ENCODE measurements at regions not wholly inside any gene's neighbourhood (a gene's known extent, or its start where the extent isn't known, plus 50 kb on each side); places are given as distances from the start of the nearest gene placed in this dataset.

- no peak for TF ChIP-seq CTCF (IDR thresholded peaks at IDR 0.05)
- WGBS, 3 donors = 52 to 78% (median 59%) methylated on average over 1 of the region's 1 CpG
- DNase-seq = no peak
- Histone ChIP-seq H3K36me3 (ENCODE audit: insufficient read depth in 1 of 2, low read depth in 1 of 2) (no peaks in the 10 kb centered on the region), H3K27ac (no peak overlapping the region), H3K4me1 (no peaks in the 10 kb centered on the region), H3K27me3 (ENCODE audit: insufficient read depth in 3 of 3, low read length in 2 of 3) (no peaks in the 10 kb centered on the region), H3K4me3 (no peak overlapping the region), H3K9me3 (no peaks in the 10 kb centered on the region)
- intact Hi-C loops (cut with DNase I) = no loop called here
- no peak for ATAC-seq
These were observed 275.9 kb upstream of the HAND2 start for GRCh38 chr4:173805884-173806283.

- DNase-seq (no peak), ATAC-seq (no peak)
- intact Hi-C loops (cut with DNase I) = no loop called here
- Histone ChIP-seq H3K4me1 (no peaks in the 10 kb centered on the region), H3K36me3 (ENCODE audit: insufficient read depth in 1 of 2, low read depth in 1 of 2) (no peaks in the 10 kb centered on the region), H3K9me3 (no peaks in the 10 kb centered on the region), H3K4me3 (no peak overlapping the region), H3K27ac (no peak overlapping the region), H3K27me3 (ENCODE audit: insufficient read depth in 3 of 3, low read length in 2 of 3) (no peaks in the 10 kb centered on the region)
- TF ChIP-seq CTCF (IDR thresholded peaks at IDR 0.05) = no peak
These were observed 272.6 kb upstream of the HAND2 start for GRCh38 chr4:173802662-173803022.

- Histone ChIP-seq H3K27ac (no peak overlapping the region), H3K9me3 (no peaks in the 10 kb centered on the region), H3K36me3 (ENCODE audit: insufficient read depth in 1 of 2, low read depth in 1 of 2) (no peaks in the 10 kb centered on the region), H3K27me3 (ENCODE audit: insufficient read depth in 3 of 3, low read length in 2 of 3) (no peaks in the 10 kb centered on the region), H3K4me1 (no peaks in the 10 kb centered on the region), H3K4me3 (no peak overlapping the region)
- TF ChIP-seq CTCF (IDR thresholded peaks at IDR 0.05) = no peak
- 43 to 48% (median 44%) methylated on average over 3 of the region's 3 CpGs for WGBS, 3 donors
- intact Hi-C loops (cut with DNase I) = no loop called here
- ATAC-seq (no peak), DNase-seq (no peak)
These were observed 272.0 kb upstream of the HAND2 start for GRCh38 chr4:173801876-173802661.

- Histone ChIP-seq H3K4me3 (no peak overlapping the region), H3K27me3 (ENCODE audit: insufficient read depth in 3 of 3, low read length in 2 of 3) (no peaks in the 10 kb centered on the region), H3K27ac (no peak overlapping the region), H3K9me3 (no peaks in the 10 kb centered on the region), H3K4me1 (no peaks in the 10 kb centered on the region), H3K36me3 (ENCODE audit: insufficient read depth in 1 of 2, low read depth in 1 of 2) (no peaks in the 10 kb centered on the region)
- ATAC-seq (no peak), DNase-seq (no peak)
- intact Hi-C loops (cut with DNase I) = no loop called here
- 13 to 26% (median 23%) methylated on average over 1 of the region's 1 CpG for WGBS, 3 donors
- no peak for TF ChIP-seq CTCF (IDR thresholded peaks at IDR 0.05)
These were observed 271.3 kb upstream of the HAND2 start for GRCh38 chr4:173801361-173801760.

- Histone ChIP-seq H3K36me3 (ENCODE audit: insufficient read depth in 1 of 2, low read depth in 1 of 2) (no peaks in the 10 kb centered on the region), H3K4me1 (no peaks in the 10 kb centered on the region), H3K27me3 (ENCODE audit: insufficient read depth in 3 of 3, low read length in 2 of 3) (no peaks in the 10 kb centered on the region), H3K4me3 (no peak overlapping the region), H3K9me3 (no peaks in the 10 kb centered on the region), H3K27ac (no peak overlapping the region)
- no peak for TF ChIP-seq CTCF (IDR thresholded peaks at IDR 0.05)
- intact Hi-C loops (cut with DNase I) = no loop called here
- 71 to 85% (median 76%) methylated on average over 1 of the region's 1 CpG for WGBS, 3 donors
- no peak for DNase-seq
- ATAC-seq = no peak
These were observed 267.3 kb upstream of the HAND2 start for GRCh38 chr4:173797296-173797695.

Measured in psoas muscle (tissue), 7 donors.